SK-N-SH treated with all-trans-retinoic acid at 6 μM for 48 hours (cell line): ENCODE measurements at regions not wholly inside any gene's neighbourhood (a gene's known extent, or its start where the extent isn't known, plus 50 kb on each side); places are given as distances from the start of the nearest gene placed in this dataset.

Experiments
- ATAC-seq: fragments of 200-7000 bp; cut with Tn5 transposase; 3 replicates; pipeline ENCODE4 v1.9.1; 2020; ENCODE audit warnings: mild to moderate bottlenecking, moderate library complexity
- ARNTL ChIP-seq: fragments of 450-650 bp; formaldehyde crosslinking; IDR thresholded peaks from 2 replicates; pipeline ENCODE4 v1.5.0; 2020; ENCODE audit warnings: low read depth, mild to moderate bottlenecking, moderate library complexity, borderline replicate concordance
- CSRNP3 ChIP-seq: fragments of 250-450 bp; sonication (Bioruptor Pico); IDR thresholded peaks from 2 replicates; pipeline ENCODE4 v1.5.1; 2021; ENCODE audit warnings: mild to moderate bottlenecking, moderate library complexity
- ESRRG ChIP-seq: fragments of 250-450 bp; sonication (Bioruptor Pico); IDR thresholded peaks from 2 replicates; pipeline ENCODE4 v1.6.1; 2021; ENCODE audit warnings: mild to moderate bottlenecking
- GLIS3 ChIP-seq: fragments of 250-450 bp; sonication (Bioruptor Pico); IDR thresholded peaks from 2 replicates; pipeline ENCODE4 v1.5.0; 2020; ENCODE audit warnings: mild to moderate bottlenecking, moderate library complexity
- ISL1 ChIP-seq: fragments of 250-450 bp; sonication (Bioruptor Pico); IDR thresholded peaks from 2 replicates; pipeline ENCODE4 v2.1.2; 2022; ENCODE audit warnings: mild to moderate bottlenecking, moderate library complexity
- OSR1 ChIP-seq: fragments of 250-450 bp; sonication (Bioruptor Pico); IDR thresholded peaks from 2 replicates; pipeline ENCODE4 v1.8.0; 2022; ENCODE audit warnings: moderate library complexity, mild to moderate bottlenecking, inconsistent platforms
- PPARA ChIP-seq: fragments of 250-450 bp; sonication (Bioruptor Pico); IDR thresholded peaks from 2 replicates; pipeline ENCODE4 v1.5.0; 2020; ENCODE audit warnings: mild to moderate bottlenecking, borderline replicate concordance
- RARB ChIP-seq: fragments of 250-450 bp; sonication (Bioruptor Pico); IDR thresholded peaks from 2 replicates; pipeline ENCODE4 v1.8.0; 2021; ENCODE audit warnings: mild to moderate bottlenecking, moderate library complexity
- SNAI2 ChIP-seq: fragments of 250-450 bp; sonication (Bioruptor Pico); IDR thresholded peaks from 2 replicates; pipeline ENCODE4 v1.5.0; 2020; ENCODE audit warnings: mild to moderate bottlenecking, moderate library complexity
- TCF4 ChIP-seq: fragments of 250-450 bp; sonication (Bioruptor Pico); IDR thresholded peaks from 2 replicates; pipeline ENCODE4 v1.8.0; 2021; ENCODE audit warnings: mild to moderate bottlenecking, moderate library complexity, borderline replicate concordance
- TSHZ2 ChIP-seq: fragments of 250-450 bp; sonication (Bioruptor Pico); IDR thresholded peaks from 2 replicates; pipeline ENCODE4 v1.5.0; 2020; ENCODE audit warnings: mild to moderate bottlenecking, moderate library complexity
- ZC3H10 ChIP-seq: fragments of 250-450 bp; sonication (Bioruptor Pico); IDR thresholded peaks from 2 replicates; pipeline ENCODE4 v1.5.1; 2021; ENCODE audit warnings: mild to moderate bottlenecking, moderate library complexity
- ZFP30 ChIP-seq: fragments of 450-650 bp; formaldehyde crosslinking; IDR thresholded peaks from 2 replicates; pipeline ENCODE4 v1.5.0; 2022; ENCODE audit warnings: mild to moderate bottlenecking, moderate library complexity
- ZNF70 ChIP-seq: fragments of 450-650 bp; formaldehyde crosslinking; IDR thresholded peaks from 2 replicates; pipeline ENCODE4 v1.5.0; 2020; ENCODE audit warnings: mild to moderate bottlenecking, moderate library complexity
- ZNF8 ChIP-seq: fragments of 450-650 bp; formaldehyde crosslinking; IDR thresholded peaks from 2 replicates; pipeline ENCODE4 v1.5.0; 2020; ENCODE audit warnings: mild to moderate bottlenecking, moderate library complexity
- TF ChIP-seq, protein P1 (sequence below): fragments of 250-450 bp; sonication (Bioruptor Pico); IDR thresholded peaks from 2 replicates; pipeline ENCODE4 v1.8.0; 2020; ENCODE audit warnings: mild to moderate bottlenecking, moderate library complexity, borderline replicate concordance
- TF ChIP-seq, protein P2 (sequence below): fragments of 250-450 bp; sonication (Bioruptor Pico); IDR thresholded peaks from 2 replicates; pipeline ENCODE4 v1.5.1; 2020; ENCODE audit warnings: low read depth, mild to moderate bottlenecking, moderate library complexity

- TF ChIP-seq, protein P1, sequence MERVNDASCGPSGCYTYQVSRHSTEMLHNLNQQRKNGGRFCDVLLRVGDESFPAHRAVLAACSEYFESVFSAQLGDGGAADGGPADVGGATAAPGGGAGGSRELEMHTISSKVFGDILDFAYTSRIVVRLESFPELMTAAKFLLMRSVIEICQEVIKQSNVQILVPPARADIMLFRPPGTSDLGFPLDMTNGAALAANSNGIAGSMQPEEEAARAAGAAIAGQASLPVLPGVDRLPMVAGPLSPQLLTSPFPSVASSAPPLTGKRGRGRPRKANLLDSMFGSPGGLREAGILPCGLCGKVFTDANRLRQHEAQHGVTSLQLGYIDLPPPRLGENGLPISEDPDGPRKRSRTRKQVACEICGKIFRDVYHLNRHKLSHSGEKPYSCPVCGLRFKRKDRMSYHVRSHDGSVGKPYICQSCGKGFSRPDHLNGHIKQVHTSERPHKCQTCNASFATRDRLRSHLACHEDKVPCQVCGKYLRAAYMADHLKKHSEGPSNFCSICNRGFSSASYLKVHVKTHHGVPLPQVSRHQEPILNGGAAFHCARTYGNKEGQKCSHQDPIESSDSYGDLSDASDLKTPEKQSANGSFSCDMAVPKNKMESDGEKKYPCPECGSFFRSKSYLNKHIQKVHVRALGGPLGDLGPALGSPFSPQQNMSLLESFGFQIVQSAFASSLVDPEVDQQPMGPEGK (CRISPR knock-in tag) = no peak
- no peak for TF ChIP-seq ESRRG (CRISPR knock-in tag)
Observed at GRCh38 chr2:41942278-41942677, 105.5 kb upstream of the PKDCC start (continued).

DNA sequence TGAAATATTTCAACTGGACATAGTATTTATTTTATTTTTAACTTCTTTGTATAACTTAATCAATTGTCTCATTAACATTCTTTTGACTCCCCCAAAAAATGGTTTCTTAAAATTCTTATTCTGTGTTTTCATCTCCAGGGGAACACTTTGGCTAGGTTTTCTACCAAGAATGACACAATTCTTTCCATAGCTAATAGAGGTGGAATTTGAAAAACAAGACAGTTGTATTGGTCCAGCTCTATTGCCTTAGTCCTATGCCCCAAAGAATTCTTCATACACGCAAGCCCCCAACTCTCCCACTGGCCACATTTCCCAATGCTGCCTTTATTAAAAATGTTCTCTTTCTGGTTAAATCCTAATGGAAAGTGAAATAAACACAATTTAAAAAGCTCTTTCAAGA lies 104.7 kb upstream of the PKDCC start:
- no peak for ATAC-seq
- TF ChIP-seq, protein P1 (CRISPR knock-in tag) = no peak
- TF ChIP-seq SNAI2 (no peak), OSR1 (no peak), ZNF70 (no peak), RARB (no peak), ISL1 (no peak), PPARA (no peak), CSRNP3 (CRISPR knock-in tag) (no peak)

DNA sequence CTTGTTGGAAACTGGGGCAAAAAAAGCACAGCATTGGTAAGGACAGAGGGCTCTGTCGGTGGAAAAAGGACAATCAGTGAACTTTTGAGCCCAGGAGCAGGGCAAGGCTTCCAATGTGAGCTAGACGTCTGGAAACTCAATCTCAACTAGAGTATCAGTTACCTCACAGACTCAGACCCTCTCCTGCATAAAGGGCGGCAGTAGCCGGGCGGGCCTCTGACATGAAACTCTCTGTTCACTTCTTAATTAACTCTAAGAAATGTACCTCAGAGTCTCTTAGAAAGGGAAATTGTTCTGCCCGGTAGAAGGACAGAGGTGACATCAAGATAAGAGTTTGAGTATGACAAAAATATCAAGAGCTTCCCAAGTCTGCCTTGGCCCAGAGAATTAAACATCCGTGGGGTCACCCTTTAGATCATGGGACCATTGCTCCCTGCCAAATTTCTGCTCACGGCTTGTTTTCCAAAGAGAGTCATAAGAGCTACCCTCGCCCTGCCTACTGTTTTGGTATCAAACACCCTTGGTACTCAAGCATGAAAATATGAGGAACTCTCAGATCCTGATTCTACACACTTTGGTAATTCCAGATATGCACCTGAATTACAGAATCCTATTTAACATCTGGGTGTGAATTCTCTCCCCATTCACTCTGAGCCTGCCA lies 103.5 kb upstream of the PKDCC start:
- no peak for TF ChIP-seq ARNTL (CRISPR knock-in tag)
- no peak for TF ChIP-seq ZNF8 (CRISPR knock-in tag)
- TF ChIP-seq, protein P2, sequence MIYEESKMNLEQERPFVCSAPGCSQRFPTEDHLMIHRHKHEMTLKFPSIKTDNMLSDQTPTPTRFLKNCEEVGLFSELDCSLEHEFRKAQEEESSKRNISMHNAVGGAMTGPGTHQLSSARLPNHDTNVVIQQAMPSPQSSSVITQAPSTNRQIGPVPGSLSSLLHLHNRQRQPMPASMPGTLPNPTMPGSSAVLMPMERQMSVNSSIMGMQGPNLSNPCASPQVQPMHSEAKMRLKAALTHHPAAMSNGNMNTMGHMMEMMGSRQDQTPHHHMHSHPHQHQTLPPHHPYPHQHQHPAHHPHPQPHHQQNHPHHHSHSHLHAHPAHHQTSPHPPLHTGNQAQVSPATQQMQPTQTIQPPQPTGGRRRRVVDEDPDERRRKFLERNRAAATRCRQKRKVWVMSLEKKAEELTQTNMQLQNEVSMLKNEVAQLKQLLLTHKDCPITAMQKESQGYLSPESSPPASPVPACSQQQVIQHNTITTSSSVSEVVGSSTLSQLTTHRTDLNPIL (CRISPR knock-in tag) = no peak
- TF ChIP-seq SNAI2 = no peak
- TF ChIP-seq ZFP30 = no peak
- TF ChIP-seq PPARA = no peak
- no peak for TF ChIP-seq TSHZ2 (CRISPR knock-in tag)
- ATAC-seq = no peak

- peak; percentile 69 for ATAC-seq
- 0 out of 2 replicates have a peak, but pooled peaks have one; percentile 12 for TF ChIP-seq ISL1
- no peak for TF ChIP-seq ZNF8 (CRISPR knock-in tag)
- TF ChIP-seq ZC3H10 = no peak
- TF ChIP-seq TSHZ2 (CRISPR knock-in tag) = peak; percentile 81; the same call in 1 of the 2 replicates
- TF ChIP-seq TCF4 (CRISPR knock-in tag) = peak; percentile 85
- TF ChIP-seq PPARA = no peak; the same call in 1 of the 2 replicates
- 0 out of 2 replicates have a peak, but pooled peaks have one; percentile 11 for TF ChIP-seq ZNF70
- TF ChIP-seq GLIS3 (CRISPR knock-in tag) = no peak
Observed at GRCh38 chr2:41947701-41948396, 100.0 kb upstream of the PKDCC start.
